ENCODE measurements at regions not wholly inside any gene's neighbourhood (a gene's known extent, or its start where the extent isn't known, plus 50 kb on each side); places are given as distances from the start of the nearest gene placed in this dataset.
"Not testable (repeated sequence)": the region's sequence is repeated elsewhere in the genome, so short reads cannot be mapped to it uniquely, and the experiment has no call there.

- not testable (repeated sequence) for DNase-seq
These were observed 313.4 kb downstream of the PTPRU start for GRCh38 chr1:29549728-29550118.

GRCh38 chr1:29549001-29549400 is 312.7 kb downstream of the PTPRU start:
- no peak for DNase-seq

- no peak for DNase-seq
These were observed 311.8 kb downstream of the PTPRU start for GRCh38 chr1:29548091-29548490.

GRCh38 chr1:29547300-29547699 is 311.0 kb downstream of the PTPRU start:
- DNase-seq = no peak

GRCh38 chr1:29546496-29546895 is 310.2 kb downstream of the PTPRU start:
- no peak for DNase-seq

GRCh38 chr1:29544406-29544805 is 308.1 kb downstream of the PTPRU start:
- DNase-seq = no peak

- no peak for DNase-seq
These were observed 307.3 kb downstream of the PTPRU start for GRCh38 chr1:29543586-29543985.

GRCh38 chr1:29542548-29542947 is 306.2 kb downstream of the PTPRU start:
- DNase-seq = no peak

- no peak for DNase-seq
These were observed 305.3 kb downstream of the PTPRU start for GRCh38 chr1:29541631-29542030.

- DNase-seq = no peak
These were observed 304.6 kb downstream of the PTPRU start for GRCh38 chr1:29540801-29541357.

- DNase-seq = no peak
These were observed 303.6 kb downstream of the PTPRU start for GRCh38 chr1:29539971-29540370.

- no peak for DNase-seq
These were observed 302.3 kb downstream of the PTPRU start for GRCh38 chr1:29538586-29538985.

- no peak for DNase-seq
These were observed 296.4 kb downstream of the PTPRU start for GRCh38 chr1:29532751-29533150.

GRCh38 chr1:29532285-29532684 is 296.0 kb downstream of the PTPRU start:
- no peak for DNase-seq

GRCh38 chr1:29531596-29531995 is 295.3 kb downstream of the PTPRU start:
- no peak for DNase-seq

- no peak for DNase-seq
These were observed 293.5 kb downstream of the PTPRU start for GRCh38 chr1:29529677-29530278.

- no peak for DNase-seq
These were observed 291.1 kb downstream of the PTPRU start for GRCh38 chr1:29527314-29528004.

- no peak for DNase-seq
These were observed 289.6 kb downstream of the PTPRU start for GRCh38 chr1:29525941-29526340.

- no peak for DNase-seq
These were observed 288.2 kb downstream of the PTPRU start for GRCh38 chr1:29524285-29525065.

GRCh38 chr1:29523576-29523975 is 287.3 kb downstream of the PTPRU start:
- DNase-seq = no peak

GRCh38 chr1:29523136-29523535 is 286.8 kb downstream of the PTPRU start:
- DNase-seq = no peak

GRCh38 chr1:29521811-29522580 is 285.7 kb downstream of the PTPRU start:
- DNase-seq = no peak

GRCh38 chr1:29521438-29521715 is 285.1 kb downstream of the PTPRU start:
- no peak for DNase-seq
